ENCODE measurements at regions not wholly inside any gene's neighbourhood (a gene's known extent, or its start where the extent isn't known, plus 50 kb on each side); places are given as distances from the start of the nearest gene placed in this dataset.
"Not testable (repeated sequence)": the region's sequence is repeated elsewhere in the genome, so short reads cannot be mapped to it uniquely, and the experiment has no call there.

- Histone ChIP-seq H3K36me3 (replicated peaks; ENCODE audit: insufficient read depth, low read length) (no peaks in the 10 kb centered on the region), H3K27me3 (replicated peaks; ENCODE audit: insufficient read depth, low read length) (no peaks in the 10 kb centered on the region), H3K9me2 (replicated peaks; ENCODE audit: insufficient read depth, low read length) (no peaks in the 10 kb centered on the region), H2AFZ (ENCODE audit: low read length) (no peak overlapping the region), H3K4me2 (ENCODE audit: low read depth, low read length) (no peak overlapping the region), H3K4me3 (ENCODE audit: low read length) (no peak overlapping the region), H3K9ac (ENCODE audit: low read length) (no peak overlapping the region), H3F3A (ENCODE audit: insufficient read depth, low read length) (no peaks in the 10 kb centered on the region), H3K9me3 (replicated peaks; ENCODE audit: insufficient read depth, low read length) (no peaks in the 10 kb centered on the region), H3K4me1 (ENCODE audit: low read length) (no peaks in the 10 kb centered on the region), H4K20me1 (ENCODE audit: insufficient read depth, low read length) (no peaks in the 10 kb centered on the region), H3K79me2 (ENCODE audit: low read length) (no peaks in the 10 kb centered on the region), H3K27ac (ENCODE audit: low read length) (no peak overlapping the region)
- no peak for DNase-seq
- TF ChIP-seq, protein P1, sequence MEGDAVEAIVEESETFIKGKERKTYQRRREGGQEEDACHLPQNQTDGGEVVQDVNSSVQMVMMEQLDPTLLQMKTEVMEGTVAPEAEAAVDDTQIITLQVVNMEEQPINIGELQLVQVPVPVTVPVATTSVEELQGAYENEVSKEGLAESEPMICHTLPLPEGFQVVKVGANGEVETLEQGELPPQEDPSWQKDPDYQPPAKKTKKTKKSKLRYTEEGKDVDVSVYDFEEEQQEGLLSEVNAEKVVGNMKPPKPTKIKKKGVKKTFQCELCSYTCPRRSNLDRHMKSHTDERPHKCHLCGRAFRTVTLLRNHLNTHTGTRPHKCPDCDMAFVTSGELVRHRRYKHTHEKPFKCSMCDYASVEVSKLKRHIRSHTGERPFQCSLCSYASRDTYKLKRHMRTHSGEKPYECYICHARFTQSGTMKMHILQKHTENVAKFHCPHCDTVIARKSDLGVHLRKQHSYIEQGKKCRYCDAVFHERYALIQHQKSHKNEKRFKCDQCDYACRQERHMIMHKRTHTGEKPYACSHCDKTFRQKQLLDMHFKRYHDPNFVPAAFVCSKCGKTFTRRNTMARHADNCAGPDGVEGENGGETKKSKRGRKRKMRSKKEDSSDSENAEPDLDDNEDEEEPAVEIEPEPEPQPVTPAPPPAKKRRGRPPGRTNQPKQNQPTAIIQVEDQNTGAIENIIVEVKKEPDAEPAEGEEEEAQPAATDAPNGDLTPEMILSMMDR (IDR thresholded peaks at IDR 0.05; ENCODE audit: low read length): no peak
- TF ChIP-seq EZH2 (optimal IDR thresholded peaks at IDR 0.05; ENCODE audit: low read depth, low read length) (no peak), EZH2phosphoT487 (IDR thresholded peaks at IDR 0.05; ENCODE audit: low read length) (no peak)
These were observed 461.3 kb downstream of the RPS6KC1 start for GRCh38 chr1:213512316-213512715.

GRCh38 chr1:213513006-213513405 is 462.0 kb downstream of the RPS6KC1 start:
- Histone ChIP-seq H3K27ac (ENCODE audit: low read length) (no peak overlapping the region), H3K27me3 (replicated peaks; ENCODE audit: insufficient read depth, low read length) (no peaks in the 10 kb centered on the region), H3K79me2 (ENCODE audit: low read length) (no peaks in the 10 kb centered on the region), H3K4me3 (ENCODE audit: low read length) (no peak overlapping the region), H3K4me1 (ENCODE audit: low read length) (no peaks in the 10 kb centered on the region), H2AFZ (ENCODE audit: low read length) (no peak overlapping the region), H3F3A (ENCODE audit: insufficient read depth, low read length) (no peaks in the 10 kb centered on the region), H3K36me3 (replicated peaks; ENCODE audit: insufficient read depth, low read length) (no peaks in the 10 kb centered on the region), H3K9me2 (replicated peaks; ENCODE audit: insufficient read depth, low read length) (no peaks in the 10 kb centered on the region), H4K20me1 (ENCODE audit: insufficient read depth, low read length) (no peaks in the 10 kb centered on the region), H3K9ac (ENCODE audit: low read length) (no peak overlapping the region), H3K9me3 (replicated peaks; ENCODE audit: insufficient read depth, low read length) (no peaks in the 10 kb centered on the region), H3K4me2 (ENCODE audit: low read depth, low read length) (no peak overlapping the region)
- TF ChIP-seq EZH2 (optimal IDR thresholded peaks at IDR 0.05; ENCODE audit: low read depth, low read length) (no peak), EZH2phosphoT487 (IDR thresholded peaks at IDR 0.05; ENCODE audit: low read length) (no peak)
- TF ChIP-seq, protein P1 (IDR thresholded peaks at IDR 0.05; ENCODE audit: low read length): no peak
- no peak for DNase-seq

DNA sequence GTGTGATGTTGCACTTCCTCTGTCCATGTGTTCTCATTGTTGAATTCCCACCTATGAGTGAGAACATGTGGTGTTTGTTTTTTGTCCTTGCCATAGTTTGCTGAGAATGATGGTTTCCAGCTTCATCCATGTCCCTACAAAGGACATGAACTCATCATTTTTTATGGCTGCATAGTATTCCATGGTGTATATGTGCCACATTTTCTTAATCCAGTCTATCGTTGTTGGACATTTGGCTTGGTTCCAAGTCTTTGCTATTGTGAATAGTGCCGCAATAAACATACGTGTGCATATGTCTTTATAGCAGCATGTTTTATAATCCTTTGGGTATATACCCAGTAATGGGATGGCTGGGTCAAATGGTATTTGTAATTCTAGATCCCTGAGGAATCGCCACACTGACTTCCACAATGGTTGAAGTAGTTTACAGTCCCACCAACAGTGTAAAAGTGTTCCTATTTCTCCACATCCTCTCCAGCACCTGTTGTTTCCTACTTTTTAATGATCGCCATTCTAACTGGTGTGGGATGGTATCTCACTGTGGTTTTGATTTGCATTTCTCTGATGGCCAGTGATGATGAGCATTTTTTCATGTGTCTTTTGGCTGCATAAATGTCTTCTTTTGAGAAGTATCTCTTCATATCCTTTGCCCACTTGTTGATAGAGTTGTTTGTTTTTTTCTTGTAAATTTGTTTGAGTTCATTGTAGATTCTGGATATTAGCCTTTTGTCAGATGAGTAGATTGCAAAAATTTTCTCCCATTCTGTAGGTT is 463.6 kb downstream of the RPS6KC1 start:
- H3K4me1 ChIP-seq (ENCODE audit: low read length); H3K4me3 ChIP-seq (ENCODE audit: low read length); H3K27me3 ChIP-seq (replicated peaks; ENCODE audit: insufficient read depth, low read length); H3K4me2 ChIP-seq (ENCODE audit: low read depth, low read length); H3F3A ChIP-seq (ENCODE audit: insufficient read depth, low read length); H3K9me2 ChIP-seq (replicated peaks; ENCODE audit: insufficient read depth, low read length); H3K9ac ChIP-seq (ENCODE audit: low read length); H3K36me3 ChIP-seq (replicated peaks; ENCODE audit: insufficient read depth, low read length); DNase-seq; H4K20me1 ChIP-seq (ENCODE audit: insufficient read depth, low read length); H3K9me3 ChIP-seq (replicated peaks; ENCODE audit: insufficient read depth, low read length); H3K79me2 ChIP-seq (ENCODE audit: low read length); H3K27ac ChIP-seq (ENCODE audit: low read length); H2AFZ ChIP-seq (ENCODE audit: low read length): not testable (repeated sequence)

GRCh38 chr1:213519098-213519497 is 468.1 kb downstream of the RPS6KC1 start:
- H3K9me2 ChIP-seq (replicated peaks; ENCODE audit: insufficient read depth, low read length): no peaks in the 10 kb centered on the region
- no peak overlapping the region for H3K4me3 ChIP-seq (ENCODE audit: low read length)
- no peaks in the 10 kb centered on the region for H3K36me3 ChIP-seq (replicated peaks; ENCODE audit: insufficient read depth, low read length)
- H3K4me1 ChIP-seq (ENCODE audit: low read length): no peaks in the 10 kb centered on the region
- H2AFZ ChIP-seq (ENCODE audit: low read length): no peak overlapping the region
- H3K9me3 ChIP-seq (replicated peaks; ENCODE audit: insufficient read depth, low read length): no peaks in the 10 kb centered on the region
- H3K79me2 ChIP-seq (ENCODE audit: low read length): no peaks in the 10 kb centered on the region
- no peak for TF ChIP-seq EZH2 (optimal IDR thresholded peaks at IDR 0.05; ENCODE audit: low read depth, low read length)
- TF ChIP-seq, protein P1 (IDR thresholded peaks at IDR 0.05; ENCODE audit: low read length): no peak
- TF ChIP-seq EZH2phosphoT487 (IDR thresholded peaks at IDR 0.05; ENCODE audit: low read length): no peak
- no peaks in the 10 kb centered on the region for H4K20me1 ChIP-seq (ENCODE audit: insufficient read depth, low read length)
- DNase-seq: no peak
- no peaks in the 10 kb centered on the region for H3K27me3 ChIP-seq (replicated peaks; ENCODE audit: insufficient read depth, low read length)
- H3K27ac ChIP-seq (ENCODE audit: low read length): no peak overlapping the region
- H3F3A ChIP-seq (ENCODE audit: insufficient read depth, low read length): no peaks in the 10 kb centered on the region
- H3K4me2 ChIP-seq (ENCODE audit: low read depth, low read length): no peak overlapping the region
- no peak overlapping the region for H3K9ac ChIP-seq (ENCODE audit: low read length)

All from MM.1S (cell line).